HG03097 (cell line): ENCODE measurements at regions not wholly inside any gene's neighbourhood (a gene's known extent, or its start where the extent isn't known, plus 50 kb on each side); places are given as distances from the start of the nearest gene placed in this dataset.

ENCODE experiments used
- ATAC-seq: cut with Tn5 transposase; IDR thresholded peaks from one replicate; pipeline ENCODE4 v1.9.1; 2021; ENCODE audit not compliant: unreplicated experiment, low FRiP score

GRCh38 chr10:120271696-120272095, 185.3 kb upstream of the PLPP4 start:
- ATAC-seq: no peak

- ATAC-seq: no peak
Observed at GRCh38 chr10:120272350-120272749, 184.7 kb upstream of the PLPP4 start.

GRCh38 chr10:120278069-120278468, 179.0 kb upstream of the PLPP4 start:
- ATAC-seq: no peak

GRCh38 chr10:120279196-120279595, 177.8 kb upstream of the PLPP4 start:
- ATAC-seq: no peak

GRCh38 chr10:120282421-120282820, 174.6 kb upstream of the PLPP4 start:
- ATAC-seq: no peak

GRCh38 chr10:120282846-120283492, 174.1 kb upstream of the PLPP4 start:
- no peak for ATAC-seq

GRCh38 chr10:120285408-120285807, 171.6 kb upstream of the PLPP4 start:
- ATAC-seq: no peak

- no peak for ATAC-seq
Observed at GRCh38 chr10:120286280-120286679, 170.7 kb upstream of the PLPP4 start.

GRCh38 chr10:120300513-120300912, 156.5 kb upstream of the PLPP4 start:
- ATAC-seq: no peak

- no peak for ATAC-seq
Observed at GRCh38 chr10:120308589-120308988, 148.4 kb upstream of the PLPP4 start.

GRCh38 chr10:120313715-120314114, 143.3 kb upstream of the PLPP4 start:
- ATAC-seq: no peak

- no peak for ATAC-seq
Observed at GRCh38 chr10:120314442-120314841, 142.6 kb upstream of the PLPP4 start.

- ATAC-seq: no peak
Observed at GRCh38 chr10:120318862-120319261, 138.2 kb upstream of the PLPP4 start.

GRCh38 chr10:120327675-120328074, 129.4 kb upstream of the PLPP4 start:
- no peak for ATAC-seq

GRCh38 chr10:120328647-120329046, 128.4 kb upstream of the PLPP4 start:
- no peak for ATAC-seq

GRCh38 chr10:120335553-120335952, 121.5 kb upstream of the PLPP4 start:
- no peak for ATAC-seq

GRCh38 chr10:120336306-120336910, 120.6 kb upstream of the PLPP4 start:
- no peak for ATAC-seq

- no peak for ATAC-seq
Observed at GRCh38 chr10:120336911-120337540, 120.0 kb upstream of the PLPP4 start.

GRCh38 chr10:120342115-120342714, 114.8 kb upstream of the PLPP4 start:
- ATAC-seq: no peak

- ATAC-seq: no peak
Observed at GRCh38 chr10:120345186-120345585, 111.8 kb upstream of the PLPP4 start.

GRCh38 chr10:120347644-120348043, 109.4 kb upstream of the PLPP4 start:
- no peak for ATAC-seq

GRCh38 chr10:120349069-120349468, 108.0 kb upstream of the PLPP4 start:
- ATAC-seq: no peak
